GM23338 (cell line): ENCODE measurements at regions not wholly inside any gene's neighbourhood (a gene's known extent, or its start where the extent isn't known, plus 50 kb on each side); places are given as distances from the start of the nearest gene placed in this dataset.

Experiments used
- ATAC-seq: fragments of 200-7000 bp; cut with Tn5 transposase; 3 replicates; pipeline ENCODE4 v1.9.1; 2020
- DNase-seq: peaks from one replicate; pipeline ENCODE4 v3.0.0-alpha.2; 2015; ENCODE audit warnings: low spot score
- H2AFZ ChIP-seq: fragments of 200-600 bp; sonication (generic); 2 replicates; pipeline ENCODE4 v1.8.0; 2016; ENCODE audit warnings: antibody characterized with exemption, mild to moderate bottlenecking, moderate library complexity
- H3F3A ChIP-seq: fragments of 200-600 bp; sonication (generic); replicated peaks from 2 replicates; pipeline ENCODE4 v1.8.0; 2017; ENCODE audit warnings: antibody characterized with exemption, mixed run types, low read depth
- H3K27ac ChIP-seq: fragments of 200-600 bp; sonication (generic); 2 replicates; pipeline ENCODE4 v1.6.1; 2016; ENCODE audit warnings: low read depth
- H3K27me3 ChIP-seq: fragments of 200-600 bp; sonication (generic); 2 replicates; pipeline ENCODE4 v1.8.0; 2016; ENCODE audit warnings: mild to moderate bottlenecking, mixed run types, moderate library complexity; ENCODE audit not compliant: insufficient read depth
- H3K36me3 ChIP-seq: fragments of 200-600 bp; sonication (generic); 2 replicates; pipeline ENCODE4 v1.8.0; 2016; ENCODE audit warnings: mild to moderate bottlenecking; ENCODE audit not compliant: insufficient read depth
- H3K4me1 ChIP-seq: fragments of 200-600 bp; sonication (generic); 2 replicates; pipeline ENCODE4 v1.8.0; 2016; ENCODE audit warnings: mild to moderate bottlenecking, moderate library complexity; ENCODE audit not compliant: insufficient read depth
- H3K4me2 ChIP-seq: fragments of 200-600 bp; sonication (generic); 2 replicates; pipeline ENCODE4 v1.7.1; 2017; ENCODE audit warnings: mixed run types
- H3K4me3 ChIP-seq: fragments of 200-600 bp; sonication (generic); 2 replicates; pipeline ENCODE4 v1.6.1; 2016; ENCODE audit warnings: mixed run types
- H3K79me2 ChIP-seq: fragments of 200-600 bp; sonication (generic); replicated peaks from 2 replicates; pipeline ENCODE4 v1.8.0; 2017; ENCODE audit warnings: mild to moderate bottlenecking; ENCODE audit not compliant: insufficient read depth
- H3K9me2 ChIP-seq: fragments of 200-600 bp; sonication (generic); 2 replicates; pipeline ENCODE4 v1.8.0; 2017; ENCODE audit not compliant: insufficient read depth
- H4K20me1 ChIP-seq: fragments of 200-600 bp; sonication (generic); replicated peaks from 2 replicates; pipeline ENCODE4 v1.8.0; 2017; ENCODE audit warnings: mild to moderate bottlenecking; ENCODE audit not compliant: insufficient read depth
- H3K27ac Mint-ChIP-seq: 2 replicates; pipeline ENCODE4 v1.8.0; 2020; ENCODE audit warnings: inconsistent platforms, mild to moderate bottlenecking, moderate library complexity, mixed read lengths
- H3K27me3 Mint-ChIP-seq: 3 replicates; pipeline ENCODE4 v1.8.0; 2022; ENCODE audit warnings: low read depth, mild to moderate bottlenecking, moderate library complexity, mixed read lengths, inconsistent platforms; ENCODE audit not compliant: insufficient read depth, poor library complexity
- H3K36me3 Mint-ChIP-seq: 3 replicates; pipeline ENCODE4 v1.8.0; 2021; ENCODE audit warnings: low read depth, mild to moderate bottlenecking, inconsistent platforms, moderate library complexity, mixed read lengths
- H3K4me1 Mint-ChIP-seq: 3 replicates; pipeline ENCODE4 v1.8.0; 2020; ENCODE audit warnings: mild to moderate bottlenecking, inconsistent platforms, mixed read lengths
- H3K4me3 Mint-ChIP-seq: 3 replicates; pipeline ENCODE4 v1.8.0; 2021; ENCODE audit warnings: moderate library complexity, mild to moderate bottlenecking, inconsistent platforms, mixed read lengths
- H3K9me3 Mint-ChIP-seq: 3 replicates; pipeline ENCODE4 v1.8.0; 2020; ENCODE audit warnings: moderate library complexity, mild to moderate bottlenecking, inconsistent platforms, mixed read lengths
- CTCF ChIP-seq, 2 experiments: fragments of 200-600 bp in 1 of 2; sonication (generic) in 1 of 2; conservative IDR thresholded peaks; 2 replicates each; pipeline versions ENCODE4 v1.5.1 to v1.6.1; 2016 to 2017; ENCODE audit warnings: antibody characterized with exemption in 2 of 2, low read depth in 2 of 2, mild to moderate bottlenecking in 2 of 2, moderate library complexity in 1 of 2
- EZH2 ChIP-seq: fragments of 200-600 bp; sonication (generic); IDR thresholded peaks from one replicate; pipeline ENCODE4 v1.8.0; 2017; ENCODE audit warnings: antibody characterized with exemption, mild to moderate bottlenecking, low read depth; ENCODE audit not compliant: unreplicated experiment
- EZH2phosphoT487 ChIP-seq: fragments of 200-600 bp; sonication (generic); IDR thresholded peaks from one replicate; pipeline ENCODE4 v1.8.1; 2018; ENCODE audit warnings: antibody characterized with exemption; ENCODE audit not compliant: unreplicated experiment
- JUNB ChIP-seq: IDR thresholded peaks from one replicate; pipeline ENCODE4 v1.6.1; 2016; ENCODE audit warnings: antibody characterized with exemption; ENCODE audit not compliant: unreplicated experiment
- POLR2AphosphoS5 ChIP-seq: IDR thresholded peaks from 2 replicates; pipeline ENCODE4 v1.6.1; 2016; ENCODE audit warnings: antibody characterized with exemption, low read depth
- STAT1 ChIP-seq: IDR thresholded peaks from one replicate; pipeline ENCODE4 v1.6.1; 2016; ENCODE audit warnings: antibody characterized with exemption; ENCODE audit not compliant: unreplicated experiment
- ZNF114 ChIP-seq: fragments of 250-450 bp; sonication (Bioruptor Pico); IDR thresholded peaks from 2 replicates; pipeline ENCODE4 v1.5.0; 2020; ENCODE audit warnings: mild to moderate bottlenecking, moderate library complexity
- ZNF331 ChIP-seq: fragments of 250-450 bp; sonication (Bioruptor Pico); IDR thresholded peaks from 2 replicates; pipeline ENCODE4 v1.5.0; 2020; ENCODE audit warnings: low read depth, mild to moderate bottlenecking, moderate library complexity
- ZNF462 ChIP-seq: fragments of 250-450 bp; sonication (Bioruptor Pico); IDR thresholded peaks from 2 replicates; pipeline ENCODE4 v1.5.0; 2020; ENCODE audit warnings: mild to moderate bottlenecking, moderate library complexity
- TF ChIP-seq, protein P1 (sequence below): IDR thresholded peaks from one replicate; pipeline ENCODE4 v1.6.1; 2018; ENCODE audit warnings: antibody characterized with exemption; ENCODE audit not compliant: unreplicated experiment

DNA sequence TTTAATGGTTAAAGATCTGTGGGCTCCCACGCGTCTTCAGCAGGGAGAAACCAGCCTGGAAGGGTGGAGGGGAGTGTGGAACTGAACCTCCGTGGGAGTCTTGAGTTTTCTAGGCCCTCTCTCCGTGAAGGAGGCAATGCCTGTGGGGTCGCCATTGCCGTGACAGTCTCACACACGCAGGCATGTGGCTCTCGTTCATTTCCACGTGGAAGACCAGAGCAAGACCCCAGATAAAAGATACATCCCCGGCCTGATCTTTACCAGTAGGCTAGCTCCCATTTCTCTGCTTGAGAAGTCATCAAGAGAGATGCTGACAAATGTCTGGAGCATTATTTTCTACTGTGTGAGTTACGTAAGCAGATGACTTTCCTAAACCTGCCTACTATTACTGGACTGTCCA lies 491.7 kb upstream of the LMO3 start:
- Mint-ChIP-seq H3K27me3 (no peaks in the 10 kb centered on the region), H3K9me3 (peaks cover 14% of the 10 kb centered on the region), H3K4me1 (no peaks in the 10 kb centered on the region), H3K36me3 (peaks cover 3% of the 10 kb centered on the region; the same call in 1 of the 3 replicates), H3K4me3 (no peak overlapping the region), H3K27ac (no peak overlapping the region)
- no peak for DNase-seq
- Histone ChIP-seq H3K4me2 (no peak overlapping the region), H3K79me2 (no peaks in the 10 kb centered on the region), H4K20me1 (no peaks in the 10 kb centered on the region), H3K27me3 (no peaks in the 10 kb centered on the region), H3K36me3 (no peaks in the 10 kb centered on the region), H3K4me3 (no peak overlapping the region), H3F3A (no peaks in the 10 kb centered on the region), H3K9me2 (0 out of 2 replicates have a peak, but pooled peaks cover 5% of the 10 kb centered on the region), H3K27ac (no peak overlapping the region), H3K4me1 (no peaks in the 10 kb centered on the region), H2AFZ (no peak overlapping the region)
- TF ChIP-seq CTCF (conservative IDR thresholded peaks at IDR 0.05; ENCODE audit: low read depth in 2 of 2) (no peak), STAT1 (no peak)
- ATAC-seq = no peak

GRCh38 chr12:17084831-17085230 lies 478.9 kb upstream of the LMO3 start:
- Histone ChIP-seq H4K20me1 (no peaks in the 10 kb centered on the region), H3K79me2 (no peaks in the 10 kb centered on the region), H3K36me3 (no peaks in the 10 kb centered on the region), H3K27me3 (no peaks in the 10 kb centered on the region), H3K4me2 (no peak overlapping the region), H3K4me3 (no peak overlapping the region), H3K27ac (no peak overlapping the region), H3K4me1 (peaks cover 6% of the 10 kb centered on the region; the same call in 1 of the 2 replicates), H3K9me2 (peaks cover 4% of the 10 kb centered on the region), H3F3A (no peaks in the 10 kb centered on the region), H2AFZ (no peak overlapping the region)
- Mint-ChIP-seq H3K9me3 (no peaks in the 10 kb centered on the region; the same call in none of the 3 replicates), H3K4me1 (peaks cover 7% of the 10 kb centered on the region), H3K4me3 (no peak overlapping the region), H3K27ac (no peak overlapping the region), H3K27me3 (peaks cover 1% of the 10 kb centered on the region), H3K36me3 (no peaks in the 10 kb centered on the region)
- ATAC-seq (no peak), DNase-seq (no peak)
- TF ChIP-seq STAT1 = no peak
- no peak for TF ChIP-seq EZH2
- no peak for TF ChIP-seq POLR2AphosphoS5
- TF ChIP-seq ZNF331 (CRISPR knock-in tag) = no peak
- no peak for TF ChIP-seq JUNB
- no peak for TF ChIP-seq ZNF114 (CRISPR knock-in tag)
- TF ChIP-seq, protein P1, sequence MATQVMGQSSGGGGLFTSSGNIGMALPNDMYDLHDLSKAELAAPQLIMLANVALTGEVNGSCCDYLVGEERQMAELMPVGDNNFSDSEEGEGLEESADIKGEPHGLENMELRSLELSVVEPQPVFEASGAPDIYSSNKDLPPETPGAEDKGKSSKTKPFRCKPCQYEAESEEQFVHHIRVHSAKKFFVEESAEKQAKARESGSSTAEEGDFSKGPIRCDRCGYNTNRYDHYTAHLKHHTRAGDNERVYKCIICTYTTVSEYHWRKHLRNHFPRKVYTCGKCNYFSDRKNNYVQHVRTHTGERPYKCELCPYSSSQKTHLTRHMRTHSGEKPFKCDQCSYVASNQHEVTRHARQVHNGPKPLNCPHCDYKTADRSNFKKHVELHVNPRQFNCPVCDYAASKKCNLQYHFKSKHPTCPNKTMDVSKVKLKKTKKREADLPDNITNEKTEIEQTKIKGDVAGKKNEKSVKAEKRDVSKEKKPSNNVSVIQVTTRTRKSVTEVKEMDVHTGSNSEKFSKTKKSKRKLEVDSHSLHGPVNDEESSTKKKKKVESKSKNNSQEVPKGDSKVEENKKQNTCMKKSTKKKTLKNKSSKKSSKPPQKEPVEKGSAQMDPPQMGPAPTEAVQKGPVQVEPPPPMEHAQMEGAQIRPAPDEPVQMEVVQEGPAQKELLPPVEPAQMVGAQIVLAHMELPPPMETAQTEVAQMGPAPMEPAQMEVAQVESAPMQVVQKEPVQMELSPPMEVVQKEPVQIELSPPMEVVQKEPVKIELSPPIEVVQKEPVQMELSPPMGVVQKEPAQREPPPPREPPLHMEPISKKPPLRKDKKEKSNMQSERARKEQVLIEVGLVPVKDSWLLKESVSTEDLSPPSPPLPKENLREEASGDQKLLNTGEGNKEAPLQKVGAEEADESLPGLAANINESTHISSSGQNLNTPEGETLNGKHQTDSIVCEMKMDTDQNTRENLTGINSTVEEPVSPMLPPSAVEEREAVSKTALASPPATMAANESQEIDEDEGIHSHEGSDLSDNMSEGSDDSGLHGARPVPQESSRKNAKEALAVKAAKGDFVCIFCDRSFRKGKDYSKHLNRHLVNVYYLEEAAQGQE = no peak
- no peak for TF ChIP-seq EZH2phosphoT487
- TF ChIP-seq ZNF462 (CRISPR knock-in tag) = no peak
